LNCAP (cell line): ENCODE measurements at regions not wholly inside any gene's neighbourhood (a gene's known extent, or its start where the extent isn't known, plus 50 kb on each side); places are given as distances from the start of the nearest gene placed in this dataset.

Experiments used
- CTCF ChIP-seq: fragments of 450-650 bp; IDR thresholded peaks from 2 replicates; pipeline ENCODE4 v1.5.1; 2017; ENCODE audit warnings: mild to moderate bottlenecking

GRCh38 chr1:9437961-9438430 is 101.3 kb upstream of the SLC25A33 start:
- TF ChIP-seq CTCF = no peak

GRCh38 chr1:9438431-9439073 is 100.7 kb upstream of the SLC25A33 start:
- TF ChIP-seq CTCF = no peak

- no peak for TF ChIP-seq CTCF
Observed at GRCh38 chr1:9439074-9439761, 100.0 kb upstream of the SLC25A33 start.

- TF ChIP-seq CTCF = no peak
Observed at GRCh38 chr1:9440261-9440660, 99.0 kb upstream of the SLC25A33 start.

- no peak for TF ChIP-seq CTCF
Observed at GRCh38 chr1:9440763-9441194, 98.5 kb upstream of the SLC25A33 start.

GRCh38 chr1:9441451-9442133 is 97.7 kb upstream of the SLC25A33 start:
- TF ChIP-seq CTCF = no peak

GRCh38 chr1:9442278-9442846 is 96.9 kb upstream of the SLC25A33 start:
- TF ChIP-seq CTCF = no peak
